PC-9 (cell line): ENCODE measurements at regions not wholly inside any gene's neighbourhood (a gene's known extent, or its start where the extent isn't known, plus 50 kb on each side); places are given as distances from the start of the nearest gene placed in this dataset.

Source experiments
- EZH2 ChIP-seq: fragments of 200-600 bp; sonication (generic); IDR thresholded peaks from 2 replicates; pipeline ENCODE4 v1.8.0; 2017; ENCODE audit warnings: antibody characterized with exemption, low read depth
- TF ChIP-seq, protein P1 (sequence below): fragments of 200-600 bp; sonication (generic); conservative IDR thresholded peaks from 2 replicates; pipeline ENCODE4 v1.6.1; 2017; ENCODE audit warnings: mixed run types, antibody characterized with exemption, mild to moderate bottlenecking, moderate library complexity

DNA sequence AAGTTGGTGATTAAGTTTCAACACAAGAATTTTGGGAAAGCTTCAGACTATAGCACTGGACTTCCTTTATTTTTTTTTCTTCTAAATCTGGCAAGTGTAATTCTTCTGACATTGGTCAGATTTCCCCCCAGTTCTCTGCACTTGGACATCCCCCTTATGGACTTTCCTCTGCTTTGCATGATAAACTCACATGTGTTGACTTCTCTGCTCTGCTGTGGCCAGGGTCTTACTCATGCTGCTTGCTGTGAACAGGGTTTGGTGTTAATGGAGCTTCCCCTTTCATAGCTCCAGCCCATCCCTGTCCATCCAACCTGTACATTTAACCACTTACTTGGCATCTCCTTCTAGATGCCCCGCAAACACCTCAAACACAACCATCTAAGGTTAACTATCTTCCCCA, 70.5 kb upstream of the SPATA13 start:
- TF ChIP-seq, protein P1, sequence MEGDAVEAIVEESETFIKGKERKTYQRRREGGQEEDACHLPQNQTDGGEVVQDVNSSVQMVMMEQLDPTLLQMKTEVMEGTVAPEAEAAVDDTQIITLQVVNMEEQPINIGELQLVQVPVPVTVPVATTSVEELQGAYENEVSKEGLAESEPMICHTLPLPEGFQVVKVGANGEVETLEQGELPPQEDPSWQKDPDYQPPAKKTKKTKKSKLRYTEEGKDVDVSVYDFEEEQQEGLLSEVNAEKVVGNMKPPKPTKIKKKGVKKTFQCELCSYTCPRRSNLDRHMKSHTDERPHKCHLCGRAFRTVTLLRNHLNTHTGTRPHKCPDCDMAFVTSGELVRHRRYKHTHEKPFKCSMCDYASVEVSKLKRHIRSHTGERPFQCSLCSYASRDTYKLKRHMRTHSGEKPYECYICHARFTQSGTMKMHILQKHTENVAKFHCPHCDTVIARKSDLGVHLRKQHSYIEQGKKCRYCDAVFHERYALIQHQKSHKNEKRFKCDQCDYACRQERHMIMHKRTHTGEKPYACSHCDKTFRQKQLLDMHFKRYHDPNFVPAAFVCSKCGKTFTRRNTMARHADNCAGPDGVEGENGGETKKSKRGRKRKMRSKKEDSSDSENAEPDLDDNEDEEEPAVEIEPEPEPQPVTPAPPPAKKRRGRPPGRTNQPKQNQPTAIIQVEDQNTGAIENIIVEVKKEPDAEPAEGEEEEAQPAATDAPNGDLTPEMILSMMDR = no peak
- no peak for TF ChIP-seq EZH2
